Testis (tissue), 2 donors: ENCODE measurements at regions not wholly inside any gene's neighbourhood (a gene's known extent, or its start where the extent isn't known, plus 50 kb on each side); places are given as distances from the start of the nearest gene placed in this dataset.
"Not testable (repeated sequence)": the region's sequence is repeated elsewhere in the genome, so short reads cannot be mapped to it uniquely, and the experiment has no call there.

ENCODE experiments used
- DNase-seq: peaks from one replicate; pipeline ENCODE4 v3.0.0-alpha.2; 2019
- H3K27ac ChIP-seq, 2 donors: fragments of 200-600 bp; sonication (generic); one replicate each; pipeline ENCODE4 v1.5.1; 2019
- H3K27me3 ChIP-seq: fragments of 200-600 bp; sonication (generic); one replicate; pipeline ENCODE4 v1.5.1; 2019
- H3K36me3 ChIP-seq: fragments of 200-600 bp; sonication (generic); one replicate; pipeline ENCODE4 v1.5.1; 2017; ENCODE audit warnings: low read depth; ENCODE audit errors: missing control alignments
- H3K4me1 ChIP-seq: fragments of 200-600 bp; sonication (generic); one replicate; pipeline ENCODE4 v1.5.1; 2019
- H3K4me3 ChIP-seq, 2 donors: fragments of 200-600 bp; sonication (generic); one replicate each; pipeline ENCODE4 v1.5.1; 2017 to 2019
- H3K9me3 ChIP-seq: fragments of 200-600 bp; sonication (generic); one replicate; pipeline ENCODE4 v1.5.1; 2017
- POLR2A ChIP-seq: fragments of 450-650 bp; IDR thresholded peaks from one replicate; pipeline ENCODE4 v1.6.1; 2017; ENCODE audit warnings: antibody characterized with exemption, mild to moderate bottlenecking, moderate library complexity
- WGBS, 2 donors: methylation state at CpG; one replicate each; pipeline ENCODE4 v1.1.5; 2018; 5-methylcytosine and 5-hydroxymethylcytosine counted together
- intact Hi-C: fragments of 100-400 bp; cut with DNase I; formaldehyde crosslinking; loops from one replicate; pipeline ENCODE4 v1.15.1; 2023; ENCODE audit warnings: low total_unique reads
- TF ChIP-seq, protein P1 (sequence below), 3 experiments: fragments of 450-650 bp in 2 of 3; fragments of 200-600 bp in 1 of 3; sonication (generic) in 1 of 3; IDR thresholded peaks; one replicate each; pipeline ENCODE4 v1.5.1; 2016 to 2019; ENCODE audit warnings: antibody characterized with exemption in 3 of 3, mild to moderate bottlenecking in 2 of 3, moderate library complexity in 1 of 3

DNA sequence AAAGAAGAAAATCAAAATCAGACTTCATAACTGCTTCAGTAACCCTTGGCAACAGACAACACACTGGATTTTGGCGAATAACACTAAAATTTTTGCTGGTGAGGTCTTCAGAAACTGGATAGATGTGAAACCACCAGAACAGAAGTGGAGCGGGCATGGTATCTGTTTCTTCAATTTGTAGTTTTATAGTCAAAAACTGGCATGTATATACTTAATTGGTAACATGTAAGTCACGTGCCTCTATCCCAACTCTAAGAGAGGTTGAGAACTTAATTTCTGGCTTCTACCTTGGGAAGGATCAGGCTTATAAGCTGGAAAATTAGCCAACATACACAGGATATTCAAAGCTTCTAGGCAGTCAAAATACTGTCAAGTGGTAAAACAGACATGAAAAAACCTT is 172.6 kb upstream of the CHL1 start:
- intact Hi-C loops, result no loop called here
- Histone ChIP-seq H3K9me3 (no peaks in the 10 kb centered on the region), H3K27ac (no peak overlapping the region), H3K4me3 (no peak overlapping the region), H3K27me3 (no peaks in the 10 kb centered on the region), H3K4me1 (no peaks in the 10 kb centered on the region), H3K36me3 (no peaks in the 10 kb centered on the region)
- 65 to 71% methylated on average over 3 of the region's 3 CpGs for WGBS, 2 donors
- no peak for DNase-seq
- TF ChIP-seq, protein P1, sequence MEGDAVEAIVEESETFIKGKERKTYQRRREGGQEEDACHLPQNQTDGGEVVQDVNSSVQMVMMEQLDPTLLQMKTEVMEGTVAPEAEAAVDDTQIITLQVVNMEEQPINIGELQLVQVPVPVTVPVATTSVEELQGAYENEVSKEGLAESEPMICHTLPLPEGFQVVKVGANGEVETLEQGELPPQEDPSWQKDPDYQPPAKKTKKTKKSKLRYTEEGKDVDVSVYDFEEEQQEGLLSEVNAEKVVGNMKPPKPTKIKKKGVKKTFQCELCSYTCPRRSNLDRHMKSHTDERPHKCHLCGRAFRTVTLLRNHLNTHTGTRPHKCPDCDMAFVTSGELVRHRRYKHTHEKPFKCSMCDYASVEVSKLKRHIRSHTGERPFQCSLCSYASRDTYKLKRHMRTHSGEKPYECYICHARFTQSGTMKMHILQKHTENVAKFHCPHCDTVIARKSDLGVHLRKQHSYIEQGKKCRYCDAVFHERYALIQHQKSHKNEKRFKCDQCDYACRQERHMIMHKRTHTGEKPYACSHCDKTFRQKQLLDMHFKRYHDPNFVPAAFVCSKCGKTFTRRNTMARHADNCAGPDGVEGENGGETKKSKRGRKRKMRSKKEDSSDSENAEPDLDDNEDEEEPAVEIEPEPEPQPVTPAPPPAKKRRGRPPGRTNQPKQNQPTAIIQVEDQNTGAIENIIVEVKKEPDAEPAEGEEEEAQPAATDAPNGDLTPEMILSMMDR (IDR thresholded peaks at IDR 0.05), result no peak
- TF ChIP-seq POLR2A, result no peak

DNA sequence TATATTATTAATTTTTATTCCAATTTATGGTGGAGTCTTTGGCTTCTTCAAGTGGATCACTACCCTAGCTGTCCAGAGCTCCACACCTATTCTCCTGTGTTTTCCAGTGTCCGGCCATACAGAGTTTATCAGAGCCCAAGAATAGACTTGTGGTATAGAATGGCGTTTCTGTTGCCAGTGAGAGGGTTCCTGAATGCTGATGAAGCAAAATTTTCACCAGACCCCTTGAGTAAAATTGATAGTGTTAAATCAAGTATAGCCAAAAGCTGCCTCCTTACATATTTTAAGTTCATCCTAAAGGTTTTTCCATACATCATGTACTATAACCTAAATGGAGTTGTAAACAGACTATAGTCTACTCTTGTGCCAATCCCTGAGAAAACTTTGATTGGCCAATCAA is 171.5 kb upstream of the CHL1 start:
- Histone ChIP-seq H3K9me3 (no peaks in the 10 kb centered on the region), H3K36me3 (no peaks in the 10 kb centered on the region), H3K4me3 (no peak overlapping the region), H3K27ac (no peak overlapping the region), H3K27me3 (no peaks in the 10 kb centered on the region), H3K4me1 (no peaks in the 10 kb centered on the region)
- TF ChIP-seq, protein P1 (IDR thresholded peaks at IDR 0.05), result no peak
- WGBS, 2 donors, result 61 to 83% methylated on average over 2 of the region's 2 CpGs
- no peak for DNase-seq
- intact Hi-C loops, result no loop called here

GRCh38 chr3:35985-36384 is 160.6 kb upstream of the CHL1 start:
- H3K27me3 ChIP-seq, H3K4me1 ChIP-seq, H3K4me3 ChIP-seq, H3K9me3 ChIP-seq, H3K27ac ChIP-seq, DNase-seq, intact Hi-C loops, H3K36me3 ChIP-seq: not testable (repeated sequence)
- 63 to 71% methylated on average over 1 of the region's 1 CpG for WGBS, 2 donors

- H3K36me3 ChIP-seq, H3K9me3 ChIP-seq, DNase-seq, intact Hi-C loops, H3K4me3 ChIP-seq, H3K4me1 ChIP-seq, H3K27ac ChIP-seq, H3K27me3 ChIP-seq: not testable (repeated sequence)
- 43 to 44% methylated on average over 9 of the region's 9 CpGs for WGBS, 2 donors
Measured at GRCh38 chr3:42871-43744, 153.5 kb upstream of the CHL1 start.

- 69 to 77% methylated on average over 9 of the region's 9 CpGs for WGBS, 2 donors
- intact Hi-C loops, result no loop called here
- Histone ChIP-seq H3K4me1 (no peaks in the 10 kb centered on the region), H3K36me3 (no peaks in the 10 kb centered on the region), H3K27ac (no peak overlapping the region), H3K9me3 (no peaks in the 10 kb centered on the region), H3K4me3 (no peak overlapping the region), H3K27me3 (no peaks in the 10 kb centered on the region)
- no peak for DNase-seq
- TF ChIP-seq POLR2A, result no peak
- TF ChIP-seq, protein P1 (IDR thresholded peaks at IDR 0.05), result no peak
Measured at GRCh38 chr3:44028-44676, 152.4 kb upstream of the CHL1 start.

DNA sequence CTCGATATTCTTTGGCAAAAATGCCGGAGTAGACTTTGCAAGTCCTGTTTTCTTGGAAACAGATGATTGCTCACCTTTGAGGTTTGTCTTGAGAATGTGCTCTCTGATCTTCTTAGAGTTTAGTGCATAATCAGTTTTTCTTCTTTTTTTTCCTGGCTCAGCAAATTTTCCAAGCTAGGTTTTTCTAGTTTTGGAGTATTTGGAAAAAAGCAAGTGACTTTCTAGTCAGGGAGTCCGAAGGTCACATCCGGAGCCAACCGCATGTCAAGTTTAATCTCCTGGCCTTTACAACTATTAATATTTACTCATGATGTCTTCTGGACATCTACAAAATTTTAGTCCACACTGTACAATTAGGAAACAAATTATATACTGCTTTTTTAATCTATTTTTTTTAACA is 151.6 kb upstream of the CHL1 start:
- H3K36me3 ChIP-seq, H3K27ac ChIP-seq, H3K4me3 ChIP-seq, H3K9me3 ChIP-seq, H3K4me1 ChIP-seq, H3K27me3 ChIP-seq, DNase-seq, intact Hi-C loops: not testable (repeated sequence)
- WGBS, 2 donors, result 75 to 93% methylated on average over 5 of the region's 5 CpGs
